HL-60 (cell line): ENCODE measurements at regions not wholly inside any gene's neighbourhood (a gene's known extent, or its start where the extent isn't known, plus 50 kb on each side); places are given as distances from the start of the nearest gene placed in this dataset.

Source experiments
- CTCF ChIP-seq: IDR thresholded peaks from one replicate; pipeline ENCODE4 v1.5.1; 2011; ENCODE audit warnings: low read length, control low read depth, inconsistent platforms; ENCODE audit not compliant: insufficient read depth
- POLR2AphosphoS5 ChIP-seq: IDR thresholded peaks from 2 replicates; pipeline ENCODE4 v1.6.1; 2012; ENCODE audit warnings: low read depth
- TF ChIP-seq, protein P1 (sequence below): IDR thresholded peaks from 2 replicates; pipeline ENCODE4 v1.6.1; 2012; ENCODE audit warnings: low read depth; ENCODE audit not compliant: insufficient replicate concordance

DNA sequence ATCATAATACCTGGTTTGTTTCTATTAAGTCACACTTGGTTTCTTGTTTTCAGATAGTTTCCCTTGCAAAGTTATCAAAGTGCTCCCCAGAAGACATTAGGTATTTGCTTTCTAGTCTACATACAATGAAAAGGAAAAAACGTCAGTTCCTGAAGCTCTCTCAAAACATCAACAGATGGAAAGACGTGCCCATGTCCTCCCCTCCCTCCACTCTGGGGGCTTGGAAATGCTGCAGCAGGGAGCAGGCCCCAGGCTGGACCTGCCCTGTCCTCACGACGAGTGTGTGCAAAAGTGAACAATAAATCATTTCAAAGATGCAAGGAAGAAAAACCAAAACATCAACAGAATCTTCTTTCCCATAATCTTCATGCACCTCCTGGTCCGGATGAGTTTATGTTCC lies 118.5 kb downstream of the USP22 start:
- no peak for TF ChIP-seq CTCF
- TF ChIP-seq, protein P1, sequence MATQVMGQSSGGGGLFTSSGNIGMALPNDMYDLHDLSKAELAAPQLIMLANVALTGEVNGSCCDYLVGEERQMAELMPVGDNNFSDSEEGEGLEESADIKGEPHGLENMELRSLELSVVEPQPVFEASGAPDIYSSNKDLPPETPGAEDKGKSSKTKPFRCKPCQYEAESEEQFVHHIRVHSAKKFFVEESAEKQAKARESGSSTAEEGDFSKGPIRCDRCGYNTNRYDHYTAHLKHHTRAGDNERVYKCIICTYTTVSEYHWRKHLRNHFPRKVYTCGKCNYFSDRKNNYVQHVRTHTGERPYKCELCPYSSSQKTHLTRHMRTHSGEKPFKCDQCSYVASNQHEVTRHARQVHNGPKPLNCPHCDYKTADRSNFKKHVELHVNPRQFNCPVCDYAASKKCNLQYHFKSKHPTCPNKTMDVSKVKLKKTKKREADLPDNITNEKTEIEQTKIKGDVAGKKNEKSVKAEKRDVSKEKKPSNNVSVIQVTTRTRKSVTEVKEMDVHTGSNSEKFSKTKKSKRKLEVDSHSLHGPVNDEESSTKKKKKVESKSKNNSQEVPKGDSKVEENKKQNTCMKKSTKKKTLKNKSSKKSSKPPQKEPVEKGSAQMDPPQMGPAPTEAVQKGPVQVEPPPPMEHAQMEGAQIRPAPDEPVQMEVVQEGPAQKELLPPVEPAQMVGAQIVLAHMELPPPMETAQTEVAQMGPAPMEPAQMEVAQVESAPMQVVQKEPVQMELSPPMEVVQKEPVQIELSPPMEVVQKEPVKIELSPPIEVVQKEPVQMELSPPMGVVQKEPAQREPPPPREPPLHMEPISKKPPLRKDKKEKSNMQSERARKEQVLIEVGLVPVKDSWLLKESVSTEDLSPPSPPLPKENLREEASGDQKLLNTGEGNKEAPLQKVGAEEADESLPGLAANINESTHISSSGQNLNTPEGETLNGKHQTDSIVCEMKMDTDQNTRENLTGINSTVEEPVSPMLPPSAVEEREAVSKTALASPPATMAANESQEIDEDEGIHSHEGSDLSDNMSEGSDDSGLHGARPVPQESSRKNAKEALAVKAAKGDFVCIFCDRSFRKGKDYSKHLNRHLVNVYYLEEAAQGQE = no peak
- TF ChIP-seq POLR2AphosphoS5 = no peak
